ENCODE measurements at regions not wholly inside any gene's neighbourhood (a gene's known extent, or its start where the extent isn't known, plus 50 kb on each side); places are given as distances from the start of the nearest gene placed in this dataset.

DNA sequence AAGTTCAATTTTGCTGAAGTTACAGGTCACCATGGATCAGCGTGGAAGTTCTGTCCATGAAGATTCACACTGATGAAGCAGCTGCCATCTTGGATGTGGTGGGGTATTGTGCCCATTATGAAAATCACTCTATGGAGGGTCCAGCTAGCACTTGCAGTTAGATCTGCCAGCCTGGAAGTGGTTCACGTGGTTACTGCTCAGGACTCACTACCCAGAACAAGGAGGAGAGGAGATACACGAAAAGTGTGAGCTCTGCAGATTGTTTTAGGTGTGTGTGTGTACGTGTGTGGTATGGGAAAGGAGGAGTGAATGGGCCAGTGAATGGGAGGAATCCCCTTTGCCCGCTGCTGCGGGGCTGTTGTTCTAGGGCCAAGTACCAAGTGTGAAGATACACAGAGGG is 333.4 kb downstream of the MAF start:
- ChIA-PET CTCF (no interaction called here), POLR2A (ENCODE audit: unreplicated experiment) (no interaction called here)
- no peak overlapping the region for H4K8ac ChIP-seq (ENCODE audit: low read depth in 2 of 2, low read length in 2 of 2)
- no peaks in the 10 kb centered on the region for H3K79me1 ChIP-seq (ENCODE audit: low read depth in 1 of 2, low read length in 2 of 2)
- no peak overlapping the region for H3K4me3 ChIP-seq (ENCODE audit: insufficient read depth, low read depth, low read length)
- no peak overlapping the region for H3K56ac ChIP-seq (ENCODE audit: extremely low read depth, insufficient read depth, low read length)
- dilution Hi-C loops (cut with HindIII; ENCODE audit: low sequenced_read_pairs, unreplicated experiment), result no loop called here
- no peak overlapping the region for H2BK15ac ChIP-seq (ENCODE audit: low read depth, low read length)
- no peak overlapping the region for H2BK5ac ChIP-seq (ENCODE audit: low read depth, low read length, poor library complexity, severe bottlenecking)
- no peaks in the 10 kb centered on the region for H4K20me1 ChIP-seq (ENCODE audit: insufficient read depth, low read length)
- DNase-seq (no peak), ATAC-seq (ENCODE audit: low read depth) (no peak)
- no peak overlapping the region for H3K4me2 ChIP-seq (ENCODE audit: low read depth, low read length)
- H2BK20ac ChIP-seq (ENCODE audit: low read depth, low read length), result no peak overlapping the region
- H3K4ac ChIP-seq (ENCODE audit: low read depth, low read length), result no peak overlapping the region
- no peaks in the 10 kb centered on the region for H3K9me1 ChIP-seq (ENCODE audit: insufficient read depth, low read length)
- in situ Hi-C loops (cut with MboI; ENCODE audit: low sequenced_read_pairs), result no loop called here
- no peak for TF ChIP-seq RFX5 (IDR thresholded peaks at IDR 0.05; ENCODE audit: low read depth, low read length)
- no peak for TF ChIP-seq RCOR1 (IDR thresholded peaks at IDR 0.05; ENCODE audit: insufficient replicate concordance, low read length)
- no peak for TF ChIP-seq SMC3 (IDR thresholded peaks at IDR 0.05; ENCODE audit: low read depth, low read length)
- no peak for TF ChIP-seq MXI1 (IDR thresholded peaks at IDR 0.05; ENCODE audit: borderline replicate concordance, low read depth, low read length)
- TF ChIP-seq MAFK (IDR thresholded peaks at IDR 0.05; ENCODE audit: low read depth, low read length), result no peak
- TF ChIP-seq, protein P1, sequence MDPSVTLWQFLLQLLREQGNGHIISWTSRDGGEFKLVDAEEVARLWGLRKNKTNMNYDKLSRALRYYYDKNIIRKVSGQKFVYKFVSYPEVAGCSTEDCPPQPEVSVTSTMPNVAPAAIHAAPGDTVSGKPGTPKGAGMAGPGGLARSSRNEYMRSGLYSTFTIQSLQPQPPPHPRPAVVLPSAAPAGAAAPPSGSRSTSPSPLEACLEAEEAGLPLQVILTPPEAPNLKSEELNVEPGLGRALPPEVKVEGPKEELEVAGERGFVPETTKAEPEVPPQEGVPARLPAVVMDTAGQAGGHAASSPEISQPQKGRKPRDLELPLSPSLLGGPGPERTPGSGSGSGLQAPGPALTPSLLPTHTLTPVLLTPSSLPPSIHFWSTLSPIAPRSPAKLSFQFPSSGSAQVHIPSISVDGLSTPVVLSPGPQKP (IDR thresholded peaks at IDR 0.05; ENCODE audit: borderline replicate concordance, low read depth, low read length), result no peak
- no peak for TF ChIP-seq FOS (IDR thresholded peaks at IDR 0.05; ENCODE audit: low read depth, low read length)
- TF ChIP-seq, protein P2, sequence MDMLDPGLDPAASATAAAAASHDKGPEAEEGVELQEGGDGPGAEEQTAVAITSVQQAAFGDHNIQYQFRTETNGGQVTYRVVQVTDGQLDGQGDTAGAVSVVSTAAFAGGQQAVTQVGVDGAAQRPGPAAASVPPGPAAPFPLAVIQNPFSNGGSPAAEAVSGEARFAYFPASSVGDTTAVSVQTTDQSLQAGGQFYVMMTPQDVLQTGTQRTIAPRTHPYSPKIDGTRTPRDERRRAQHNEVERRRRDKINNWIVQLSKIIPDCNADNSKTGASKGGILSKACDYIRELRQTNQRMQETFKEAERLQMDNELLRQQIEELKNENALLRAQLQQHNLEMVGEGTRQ (IDR thresholded peaks at IDR 0.05; ENCODE audit: low read depth, low read length), result no peak
- H2BK120ac ChIP-seq (ENCODE audit: low read depth, low read length), result no peak overlapping the region
- no peak overlapping the region for H3K18ac ChIP-seq (ENCODE audit: low read depth, low read length)
- no peak overlapping the region for H3K27ac ChIP-seq (ENCODE audit: insufficient read depth, low read length)
- H3K23ac ChIP-seq (ENCODE audit: low read depth, low read length), result no peak overlapping the region
- H4K5ac ChIP-seq (ENCODE audit: low read depth, low read length), result no peak overlapping the region
- H3K36me3 ChIP-seq (ENCODE audit: control insufficient read depth, insufficient read depth, low read length), result no peaks in the 10 kb centered on the region
- H3K9me3 ChIP-seq (ENCODE audit: control insufficient read depth, insufficient read depth, low read length), result peaks cover 27% of the 10 kb centered on the region
- H2AK9ac ChIP-seq (replicated peaks; ENCODE audit: low read depth, low read length, poor library complexity), result no peak overlapping the region
- no peak overlapping the region for H3K14ac ChIP-seq (replicated peaks; ENCODE audit: low read depth, low read length)
- no peak overlapping the region for H4K91ac ChIP-seq (ENCODE audit: insufficient read depth, low read depth, low read length)
- no TSS peak for BruUV-seq (replicated peaks)
- intact Hi-C loops (cut with micrococcal nuclease), result loop anchor here (10.0 kb wide), 1 partner anchor 1142 kb away; no protein-coding TSS in a partner anchor
- no peak overlapping the region for H3K9ac ChIP-seq (ENCODE audit: low read depth, low read length)
- H2AK5ac ChIP-seq (ENCODE audit: low read depth, low read length), result no peak overlapping the region
- H3K4me1 ChIP-seq (ENCODE audit: control insufficient read depth, insufficient read depth, low read length), result no peaks in the 10 kb centered on the region
- H3K27me3 ChIP-seq (ENCODE audit: control insufficient read depth, insufficient read depth, low read length), result no peaks in the 10 kb centered on the region
- WGBS, 2 experiments (ENCODE audit: extremely low coverage in 2 of 2, insufficient read length in 1 of 2), result 50% methylated on average over 2 of the region's 6 CpGs; no CpG with 5 or more reads in 1 of the 2 experiments
- H2AFZ ChIP-seq (replicated peaks; ENCODE audit: low read length, poor library complexity), result no peak overlapping the region
